H9 (cell line): ENCODE measurements at regions not wholly inside any gene's neighbourhood (a gene's known extent, or its start where the extent isn't known, plus 50 kb on each side); places are given as distances from the start of the nearest gene placed in this dataset.

ENCODE experiments used
- DNase-seq: peaks from one replicate; pipeline ENCODE4 v3.0.0-alpha.2; 2017
- H2AFZ ChIP-seq: one replicate; pipeline ENCODE4 v1.6.1; 2013; ENCODE audit warnings: mild to moderate bottlenecking, low read length, control low read depth, moderate library complexity
- H2AK5ac ChIP-seq: 2 replicates; pipeline ENCODE4 v1.6.1; 2013; ENCODE audit warnings: low read length, control low read depth, mixed read lengths; ENCODE audit not compliant: insufficient read length
- H2BK120ac ChIP-seq: one replicate; pipeline ENCODE4 v1.6.1; 2013; ENCODE audit warnings: low read depth, mild to moderate bottlenecking, low read length, control low read depth, inconsistent platforms; ENCODE audit not compliant: poor library complexity, severe bottlenecking
- H2BK12ac ChIP-seq: 2 replicates; pipeline ENCODE4 v1.6.1; 2013; ENCODE audit warnings: low read length, control low read depth, mixed read lengths, low read depth; ENCODE audit not compliant: insufficient read length
- H2BK15ac ChIP-seq: 2 replicates; pipeline ENCODE4 v1.6.1; 2013; ENCODE audit warnings: low read depth, low read length, control low read depth
- H2BK20ac ChIP-seq: one replicate; pipeline ENCODE4 v1.6.1; 2013; ENCODE audit warnings: low read depth, mild to moderate bottlenecking, low read length, control low read depth, inconsistent platforms; ENCODE audit not compliant: poor library complexity, severe bottlenecking
- H2BK5ac ChIP-seq: 2 replicates; pipeline ENCODE4 v1.6.1; 2013; ENCODE audit warnings: low read length, control low read depth, mixed read lengths; ENCODE audit not compliant: insufficient read length
- H3K14ac ChIP-seq: 2 replicates; pipeline ENCODE4 v1.6.1; 2013; ENCODE audit warnings: low read length, control low read depth; ENCODE audit not compliant: insufficient read depth
- H3K18ac ChIP-seq: 2 replicates; pipeline ENCODE4 v1.6.1; 2013; ENCODE audit warnings: low read depth, mild to moderate bottlenecking, mixed read lengths, low read length, control low read depth; ENCODE audit not compliant: insufficient read length
- H3K23ac ChIP-seq: 2 replicates; pipeline ENCODE4 v1.6.1; 2013; ENCODE audit warnings: low read length, control low read depth, mixed read lengths, low read depth; ENCODE audit not compliant: insufficient read length
- H3K23me2 ChIP-seq: 2 replicates; pipeline ENCODE4 v1.6.1; 2013; ENCODE audit warnings: low read depth, mild to moderate bottlenecking, mixed read lengths, low read length, control low read depth; ENCODE audit not compliant: insufficient read length, poor library complexity, severe bottlenecking
- H3K27ac ChIP-seq: 2 replicates; pipeline ENCODE4 v1.5.1; 2013; ENCODE audit warnings: low read length, control low read depth, mixed read lengths, low read depth; ENCODE audit not compliant: insufficient read length
- H3K27me3 ChIP-seq: 2 replicates; pipeline ENCODE4 v1.6.1; 2013; ENCODE audit warnings: low read length, control low read depth, inconsistent platforms; ENCODE audit not compliant: insufficient read depth
- H3K4ac ChIP-seq: 2 replicates; pipeline ENCODE4 v1.6.1; 2013; ENCODE audit warnings: low read depth, mild to moderate bottlenecking, control low read depth, inconsistent platforms, low read length, moderate library complexity
- H3K4me1 ChIP-seq: 2 replicates; pipeline ENCODE4 v1.6.1; 2013; ENCODE audit warnings: low read length, control low read depth, inconsistent platforms; ENCODE audit not compliant: insufficient read depth
- H3K4me2 ChIP-seq: 2 replicates; pipeline ENCODE4 v1.6.1; 2013; ENCODE audit warnings: low read length, control low read depth, mixed read lengths; ENCODE audit not compliant: insufficient read length, insufficient read depth
- H3K56ac ChIP-seq: 2 replicates; pipeline ENCODE4 v1.6.1; 2013; ENCODE audit warnings: low read depth, mild to moderate bottlenecking, mixed read lengths, low read length, control low read depth; ENCODE audit not compliant: insufficient read length
- H3K79me1 ChIP-seq: 2 replicates; pipeline ENCODE4 v1.6.1; 2013; ENCODE audit warnings: low read depth, mild to moderate bottlenecking, moderate library complexity, low read length, control low read depth, inconsistent platforms; ENCODE audit not compliant: insufficient read depth, poor library complexity, severe bottlenecking
- H3K79me2 ChIP-seq: 2 replicates; pipeline ENCODE4 v1.6.1; 2013; ENCODE audit warnings: low read length, control low read depth, inconsistent platforms; ENCODE audit not compliant: insufficient read depth
- H3K9ac ChIP-seq: 2 replicates; pipeline ENCODE4 v1.6.1; 2013; ENCODE audit warnings: low read length, control low read depth, mixed read lengths; ENCODE audit not compliant: insufficient read length; ENCODE audit errors: extremely low read depth
- H3K9me3 ChIP-seq: one replicate; pipeline ENCODE4 v1.6.1; 2013; ENCODE audit warnings: low read depth, low read length, inconsistent platforms; ENCODE audit not compliant: control insufficient read depth
- H3T11ph ChIP-seq: one replicate; pipeline ENCODE4 v1.6.1; 2013; ENCODE audit warnings: mild to moderate bottlenecking, low read length, control low read depth, inconsistent platforms
- H4K20me1 ChIP-seq: one replicate; pipeline ENCODE4 v1.6.1; 2013; ENCODE audit not compliant: control insufficient read depth, insufficient read length, insufficient read depth
- H4K5ac ChIP-seq: 2 replicates; pipeline ENCODE4 v1.6.1; 2013; ENCODE audit warnings: low read depth, mild to moderate bottlenecking, mixed read lengths, low read length, control low read depth; ENCODE audit not compliant: insufficient read length
- H4K8ac ChIP-seq: replicated peaks from 2 replicates; pipeline ENCODE4 v1.6.1; 2013; ENCODE audit warnings: low read length, control low read depth, mixed read lengths, low read depth; ENCODE audit not compliant: insufficient read length
- H4K91ac ChIP-seq: 2 replicates; pipeline ENCODE4 v1.6.1; 2013; ENCODE audit warnings: low read depth, mild to moderate bottlenecking, moderate library complexity, mixed read lengths, low read length, control low read depth; ENCODE audit not compliant: insufficient read length
- H3K27ac Mint-ChIP-seq, 3 experiments: 2 replicates in 2 of 3; 3 replicates in 1 of 3; pipeline ENCODE4 v1.8.0; 2020 to 2021; ENCODE audit warnings: mixed read lengths in 3 of 3, mild to moderate bottlenecking in 1 of 3, moderate library complexity in 1 of 3
- H3K27me3 Mint-ChIP-seq: 2 replicates; pipeline ENCODE4 v1.8.0; 2021; ENCODE audit warnings: low read depth, mild to moderate bottlenecking, moderate library complexity, mixed read lengths
- H3K36me3 Mint-ChIP-seq, 3 experiments: 2 replicates in 2 of 3; 3 replicates in 1 of 3; pipeline ENCODE4 v1.8.0; 2020 to 2021; ENCODE audit warnings: low read depth in 3 of 3, mixed read lengths in 3 of 3; ENCODE audit not compliant: insufficient read depth in 1 of 3
- H3K4me1 Mint-ChIP-seq, 2 experiments: 2 replicates each; pipeline ENCODE4 v1.8.0; 2020; ENCODE audit warnings: mixed read lengths in 2 of 2
- H3K4me3 Mint-ChIP-seq, 2 experiments: 2 replicates in 1 of 2; 3 replicates in 1 of 2; pipeline ENCODE4 v1.8.0; 2020 to 2021; ENCODE audit warnings: mild to moderate bottlenecking in 2 of 2, mixed read lengths in 2 of 2, moderate library complexity in 1 of 2
- H3K9me3 Mint-ChIP-seq, 2 experiments: 2 replicates in 1 of 2; 3 replicates in 1 of 2; pipeline ENCODE4 v1.8.0; 2020; ENCODE audit warnings: mild to moderate bottlenecking in 2 of 2, mixed read lengths in 2 of 2, moderate library complexity in 1 of 2
- WGBS: extraction: QIAGEN DNeasy Blood & Tissue Kit; methylation state at CpG from one replicate; pipeline ENCODE4 v1.1.7; 2013; ENCODE audit warnings: missing lambda C conversion rate, low lambda C conversion rate, mixed read lengths; ENCODE audit not compliant: insufficient read length; ENCODE audit errors: extremely low coverage; 5-methylcytosine and 5-hydroxymethylcytosine counted together
- TF ChIP-seq, protein P1 (sequence below): fragments of 200-600 bp; sonication (generic); conservative IDR thresholded peaks from 3 replicates; pipeline ENCODE4 v1.8.0; 2021; ENCODE audit warnings: antibody characterized with exemption, mild to moderate bottlenecking

DNA sequence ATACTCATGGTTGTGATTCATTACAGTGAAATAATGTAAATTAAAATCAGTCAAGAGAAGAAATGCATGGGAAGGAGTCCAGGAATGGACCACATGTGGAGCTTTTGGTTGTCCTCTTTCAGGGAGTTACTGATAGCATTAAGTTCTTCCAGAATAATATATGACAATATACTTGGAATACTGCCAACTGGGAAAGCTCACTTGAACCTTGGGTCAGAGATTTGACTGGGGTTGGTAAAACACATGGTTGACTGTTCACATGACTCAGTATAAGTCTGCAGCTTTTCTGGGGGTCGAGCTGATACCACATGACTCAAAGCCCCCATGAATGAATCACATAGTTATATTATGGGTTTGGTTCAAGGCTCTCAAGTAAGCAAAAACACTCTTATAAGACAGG, 1109.0 kb upstream of the CHAC2 start:
- Mint-ChIP-seq H3K27ac (no peak overlapping the region), H3K4me1 (no peaks in the 10 kb centered on the region), H3K9me3 (peaks cover 0 to 2% of the 10 kb centered on the region in 2 experiments; a peak in 1 of 5 replicates), H3K36me3 (peaks cover 0 to 3% (median 0%) of the 10 kb centered on the region in 3 experiments; a peak in 1 of 7 replicates), H3K4me3 (no peak overlapping the region), H3K27me3 (no peaks in the 10 kb centered on the region)
- Histone ChIP-seq H3K27me3 (no peaks in the 10 kb centered on the region), H2BK120ac (no peak overlapping the region), H2AK5ac (no peak overlapping the region), H3K56ac (no peak overlapping the region), H2AFZ (no peak overlapping the region), H3K79me2 (no peaks in the 10 kb centered on the region), H4K20me1 (no peaks in the 10 kb centered on the region), H2BK15ac (no peak overlapping the region), H3K4me1 (no peaks in the 10 kb centered on the region), H4K91ac (no peak overlapping the region), H3K23ac (no peak overlapping the region), H2BK5ac (no peak overlapping the region), H3K23me2 (no peaks in the 10 kb centered on the region), H3K4ac (no peak overlapping the region), H3K9ac (no peak overlapping the region), H3K27ac (no peak overlapping the region), H3K79me1 (no peaks in the 10 kb centered on the region), H3K14ac (no peak overlapping the region), H3T11ph (no peak overlapping the region), H3K9me3 (no peaks in the 10 kb centered on the region), H2BK12ac (no peak overlapping the region), H3K18ac (no peak overlapping the region), H4K8ac (no peak overlapping the region), H2BK20ac (no peak overlapping the region), H3K4me2 (no peak overlapping the region), H4K5ac (no peak overlapping the region)
- WGBS: no CpG with 5 or more reads among the region's 1 CpG
- DNase-seq: no peak
- TF ChIP-seq, protein P1, sequence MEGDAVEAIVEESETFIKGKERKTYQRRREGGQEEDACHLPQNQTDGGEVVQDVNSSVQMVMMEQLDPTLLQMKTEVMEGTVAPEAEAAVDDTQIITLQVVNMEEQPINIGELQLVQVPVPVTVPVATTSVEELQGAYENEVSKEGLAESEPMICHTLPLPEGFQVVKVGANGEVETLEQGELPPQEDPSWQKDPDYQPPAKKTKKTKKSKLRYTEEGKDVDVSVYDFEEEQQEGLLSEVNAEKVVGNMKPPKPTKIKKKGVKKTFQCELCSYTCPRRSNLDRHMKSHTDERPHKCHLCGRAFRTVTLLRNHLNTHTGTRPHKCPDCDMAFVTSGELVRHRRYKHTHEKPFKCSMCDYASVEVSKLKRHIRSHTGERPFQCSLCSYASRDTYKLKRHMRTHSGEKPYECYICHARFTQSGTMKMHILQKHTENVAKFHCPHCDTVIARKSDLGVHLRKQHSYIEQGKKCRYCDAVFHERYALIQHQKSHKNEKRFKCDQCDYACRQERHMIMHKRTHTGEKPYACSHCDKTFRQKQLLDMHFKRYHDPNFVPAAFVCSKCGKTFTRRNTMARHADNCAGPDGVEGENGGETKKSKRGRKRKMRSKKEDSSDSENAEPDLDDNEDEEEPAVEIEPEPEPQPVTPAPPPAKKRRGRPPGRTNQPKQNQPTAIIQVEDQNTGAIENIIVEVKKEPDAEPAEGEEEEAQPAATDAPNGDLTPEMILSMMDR: no peak
